ENCODE measurements at regions not wholly inside any gene's neighbourhood (a gene's known extent, or its start where the extent isn't known, plus 50 kb on each side); places are given as distances from the start of the nearest gene placed in this dataset.

GRCh38 chr14:96629558-96630222, 127.5 kb downstream of the PAPOLA start:
- TF ChIP-seq POLR2A (IDR thresholded peaks at IDR 0.05; ENCODE audit: low read depth, low read length) (no peak), POU2F2 (IDR thresholded peaks at IDR 0.05; ENCODE audit: low read depth, low read length) (no peak), SPI1 (IDR thresholded peaks at IDR 0.05; ENCODE audit: low read depth, low read length) (no peak), POLR2AphosphoS5 (IDR thresholded peaks at IDR 0.05; ENCODE audit: low read depth, low read length) (no peak), TAF1 (IDR thresholded peaks at IDR 0.05; ENCODE audit: low read depth, low read length) (no peak)

Data from GM12891 (cell line).